ENCODE measurements at regions not wholly inside any gene's neighbourhood (a gene's known extent, or its start where the extent isn't known, plus 50 kb on each side); places are given as distances from the start of the nearest gene placed in this dataset.

DNA sequence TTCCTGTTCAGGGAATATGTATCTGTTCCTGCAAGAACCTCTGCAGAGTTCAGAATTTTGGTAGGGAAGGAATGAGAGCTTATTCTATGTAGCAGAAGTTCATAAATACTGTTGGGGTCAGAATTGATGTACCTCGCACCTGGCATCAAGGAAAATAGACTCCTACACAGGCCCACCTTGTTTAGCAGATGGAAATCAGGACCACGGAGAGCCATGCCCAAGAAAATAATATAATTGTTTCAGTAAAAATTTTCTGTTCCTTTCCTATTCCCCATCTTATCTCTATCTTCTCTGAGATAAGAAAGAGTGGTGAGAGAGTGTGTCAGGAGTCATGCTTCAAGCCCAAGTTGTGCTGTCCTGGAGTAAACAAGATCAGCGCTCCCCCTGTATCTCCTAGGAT is 404.7 kb upstream of the UBE2E2 start:
- TF ChIP-seq, protein P1, sequence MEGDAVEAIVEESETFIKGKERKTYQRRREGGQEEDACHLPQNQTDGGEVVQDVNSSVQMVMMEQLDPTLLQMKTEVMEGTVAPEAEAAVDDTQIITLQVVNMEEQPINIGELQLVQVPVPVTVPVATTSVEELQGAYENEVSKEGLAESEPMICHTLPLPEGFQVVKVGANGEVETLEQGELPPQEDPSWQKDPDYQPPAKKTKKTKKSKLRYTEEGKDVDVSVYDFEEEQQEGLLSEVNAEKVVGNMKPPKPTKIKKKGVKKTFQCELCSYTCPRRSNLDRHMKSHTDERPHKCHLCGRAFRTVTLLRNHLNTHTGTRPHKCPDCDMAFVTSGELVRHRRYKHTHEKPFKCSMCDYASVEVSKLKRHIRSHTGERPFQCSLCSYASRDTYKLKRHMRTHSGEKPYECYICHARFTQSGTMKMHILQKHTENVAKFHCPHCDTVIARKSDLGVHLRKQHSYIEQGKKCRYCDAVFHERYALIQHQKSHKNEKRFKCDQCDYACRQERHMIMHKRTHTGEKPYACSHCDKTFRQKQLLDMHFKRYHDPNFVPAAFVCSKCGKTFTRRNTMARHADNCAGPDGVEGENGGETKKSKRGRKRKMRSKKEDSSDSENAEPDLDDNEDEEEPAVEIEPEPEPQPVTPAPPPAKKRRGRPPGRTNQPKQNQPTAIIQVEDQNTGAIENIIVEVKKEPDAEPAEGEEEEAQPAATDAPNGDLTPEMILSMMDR (IDR thresholded peaks at IDR 0.05), result no peak
- TF ChIP-seq POLR2A (IDR thresholded peaks at IDR 0.05), result no peak
